ENCODE measurements at regions not wholly inside any gene's neighbourhood (a gene's known extent, or its start where the extent isn't known, plus 50 kb on each side); places are given as distances from the start of the nearest gene placed in this dataset.

GRCh38 chr4:161186012-161186411 lies 977.8 kb downstream of the FSTL5 start:
- no peak overlapping the region for H2AK9ac ChIP-seq (replicated peaks; ENCODE audit: low read depth, low read length, poor library complexity)
- H3K23ac ChIP-seq (ENCODE audit: low read depth, low read length): no peak overlapping the region
- no peak overlapping the region for H3K27ac ChIP-seq (ENCODE audit: insufficient read depth, low read length)
- no peak overlapping the region for H2BK15ac ChIP-seq (ENCODE audit: low read depth, low read length)
- H3K9ac ChIP-seq (ENCODE audit: low read depth, low read length): no peak overlapping the region
- no peak overlapping the region for H3K4ac ChIP-seq (ENCODE audit: low read depth, low read length)
- H3K79me1 ChIP-seq (ENCODE audit: low read depth in 1 of 2, low read length in 2 of 2): no peaks in the 10 kb centered on the region
- H2BK120ac ChIP-seq (ENCODE audit: low read depth, low read length): no peak overlapping the region
- no peak overlapping the region for H2AFZ ChIP-seq (replicated peaks; ENCODE audit: low read length, poor library complexity)
- no peaks in the 10 kb centered on the region for H4K20me1 ChIP-seq (ENCODE audit: insufficient read depth, low read length)
- H3K14ac ChIP-seq (replicated peaks; ENCODE audit: low read depth, low read length): no peak overlapping the region
- no peak for TF ChIP-seq MAFK (IDR thresholded peaks at IDR 0.05; ENCODE audit: low read depth, low read length)
- TF ChIP-seq NFE2L2 (IDR thresholded peaks at IDR 0.05; ENCODE audit: low read depth, low read length): no peak
- no peak for TF ChIP-seq RCOR1 (IDR thresholded peaks at IDR 0.05; ENCODE audit: insufficient replicate concordance, low read length)
- no peak for TF ChIP-seq ELK1 (IDR thresholded peaks at IDR 0.05; ENCODE audit: borderline replicate concordance, low read depth, low read length)
- TF ChIP-seq CHD1 (IDR thresholded peaks at IDR 0.05; ENCODE audit: low read depth, low read length): no peak
- no peak for TF ChIP-seq USF2 (IDR thresholded peaks at IDR 0.05; ENCODE audit: low read depth, low read length)
- no TSS peak for BruUV-seq (replicated peaks)
- no peaks in the 10 kb centered on the region for H3K36me3 ChIP-seq (ENCODE audit: control insufficient read depth, insufficient read depth, low read length)
- H3K18ac ChIP-seq (ENCODE audit: low read depth, low read length): no peak overlapping the region
- H2BK5ac ChIP-seq (ENCODE audit: low read depth, low read length, poor library complexity, severe bottlenecking): no peak overlapping the region
- no peak overlapping the region for H4K8ac ChIP-seq (ENCODE audit: low read depth in 2 of 2, low read length in 2 of 2)
- H4K5ac ChIP-seq (ENCODE audit: low read depth, low read length): no peak overlapping the region
- DNase-seq (no peak), ATAC-seq (ENCODE audit: low read depth) (no peak)
- ChIA-PET CTCF (no interaction called here), POLR2A (ENCODE audit: unreplicated experiment) (no interaction called here)
- H2AK5ac ChIP-seq (ENCODE audit: low read depth, low read length): no peak overlapping the region
- intact Hi-C loops (cut with micrococcal nuclease) (no loop called here), in situ Hi-C loops (cut with MboI; ENCODE audit: low sequenced_read_pairs) (no loop called here), dilution Hi-C loops (cut with HindIII; ENCODE audit: low sequenced_read_pairs, unreplicated experiment) (no loop called here)
- H3K27me3 ChIP-seq (ENCODE audit: control insufficient read depth, insufficient read depth, low read length): no peaks in the 10 kb centered on the region
- no peak overlapping the region for H2BK20ac ChIP-seq (ENCODE audit: low read depth, low read length)
- H3K9me1 ChIP-seq (ENCODE audit: insufficient read depth, low read length): no peaks in the 10 kb centered on the region
- H3K4me1 ChIP-seq (ENCODE audit: control insufficient read depth, insufficient read depth, low read length): no peaks in the 10 kb centered on the region
- no CpG with 5 or more reads among the region's 1 CpG for WGBS, 2 experiments (ENCODE audit: extremely low coverage in 2 of 2, insufficient read length in 1 of 2)
- no peak overlapping the region for H3K4me2 ChIP-seq (ENCODE audit: low read depth, low read length)
- no peak overlapping the region for H3K56ac ChIP-seq (ENCODE audit: extremely low read depth, insufficient read depth, low read length)
- no peak overlapping the region for H4K91ac ChIP-seq (ENCODE audit: insufficient read depth, low read depth, low read length)
- H3K9me3 ChIP-seq (ENCODE audit: control insufficient read depth, insufficient read depth, low read length): no peaks in the 10 kb centered on the region; the same call in 1 of the 2 replicates
- no peak overlapping the region for H3K4me3 ChIP-seq (ENCODE audit: insufficient read depth, low read depth, low read length)

Measured in IMR-90 (cell line).